ENCODE measurements at regions not wholly inside any gene's neighbourhood (a gene's known extent, or its start where the extent isn't known, plus 50 kb on each side); places are given as distances from the start of the nearest gene placed in this dataset.

- H3K27me3 ChIP-seq (ENCODE audit: insufficient read depth, low read length): peaks cover 80% of the 10 kb centered on the region
- no peak overlapping the region for H2AFZ ChIP-seq (ENCODE audit: low read depth, low read length, poor library complexity, severe bottlenecking)
- H3K4me1 ChIP-seq (ENCODE audit: control insufficient read depth in 1 of 2, insufficient read depth in 2 of 2, low read length in 2 of 2): no peaks in the 10 kb centered on the region
- ATAC-seq (no peak), DNase-seq (ENCODE audit: low read depth, low spot score) (no peak)
- H3K4me2 ChIP-seq (ENCODE audit: low read length): no peak overlapping the region
- no peak overlapping the region for H3K9ac ChIP-seq (ENCODE audit: low read length)
- POLR2A ChIA-PET: no interaction called here
- intact Hi-C loops (cut with micrococcal nuclease): no loop called here
- no peaks in the 10 kb centered on the region for H3K9me2 ChIP-seq (ENCODE audit: insufficient read depth)
- H3K79me2 ChIP-seq (ENCODE audit: insufficient read depth, low read length): no peaks in the 10 kb centered on the region
- BruUV-seq (replicated peaks): no TSS peak
- no peak overlapping the region for H3K27ac ChIP-seq (ENCODE audit: low read depth, low read length)
- H3K36me3 ChIP-seq (ENCODE audit: control insufficient read depth in 1 of 2, insufficient read depth in 2 of 2, low read length in 2 of 2): no peaks in the 10 kb centered on the region
- H4K20me1 ChIP-seq (ENCODE audit: insufficient read depth): no peaks in the 10 kb centered on the region
- no peaks in the 10 kb centered on the region for H3K9me3 ChIP-seq (ENCODE audit: control insufficient read depth in 1 of 2, insufficient read depth in 1 of 2, low read depth in 1 of 2, low read length in 2 of 2)
- RAD21 ChIA-PET (ENCODE audit: low non-redundant PET in 1 of 2, low total read pairs in 2 of 2, uncharacterized antibody in 2 of 2, unreplicated experiment in 2 of 2): no interaction called here
- TF ChIP-seq POLR2AphosphoS5 (IDR thresholded peaks at IDR 0.05; ENCODE audit: low read depth, low read length) (no peak), SP1 (IDR thresholded peaks at IDR 0.05; ENCODE audit: low read depth) (no peak), EZH2 (IDR thresholded peaks at IDR 0.05) (no peak), CEBPB (IDR thresholded peaks at IDR 0.05; ENCODE audit: low read depth) (no peak), SIN3A (IDR thresholded peaks at IDR 0.05; ENCODE audit: low read depth) (no peak), CBX3 (IDR thresholded peaks at IDR 0.05; ENCODE audit: low read depth) (no peak), EGR1 (IDR thresholded peaks at IDR 0.05; ENCODE audit: low read depth) (no peak)
- CTCF ChIA-PET: no interaction called here
- no peak overlapping the region for H3K4me3 ChIP-seq (replicated peaks in 1 of 2; ENCODE audit: low read depth in 1 of 2, low read length in 2 of 2)
Observed at GRCh38 chr21:32951041-32951440, 74.7 kb upstream of the OLIG2 start.

- intact Hi-C loops (cut with micrococcal nuclease): no loop called here
- no peak for TF ChIP-seq MAX (IDR thresholded peaks at IDR 0.05)
- Histone ChIP-seq H3K36me3 (ENCODE audit: control insufficient read depth in 1 of 2, insufficient read depth in 2 of 2, low read length in 2 of 2) (no peaks in the 10 kb centered on the region), H3K4me3 (replicated peaks in 1 of 2; ENCODE audit: low read depth in 1 of 2, low read length in 2 of 2) (no peak overlapping the region), H3K27me3 (ENCODE audit: insufficient read depth, low read length) (peaks cover 94% of the 10 kb centered on the region), H4K20me1 (ENCODE audit: insufficient read depth) (no peaks in the 10 kb centered on the region), H3K9me2 (ENCODE audit: insufficient read depth) (no peaks in the 10 kb centered on the region), H3K9ac (ENCODE audit: low read length) (no peak overlapping the region), H3K9me3 (ENCODE audit: control insufficient read depth in 1 of 2, insufficient read depth in 1 of 2, low read depth in 1 of 2, low read length in 2 of 2) (no peaks in the 10 kb centered on the region), H3K27ac (ENCODE audit: low read depth, low read length) (no peak overlapping the region), H3K4me1 (ENCODE audit: control insufficient read depth in 1 of 2, insufficient read depth in 2 of 2, low read length in 2 of 2) (peaks cover 0 to 8% of the 10 kb centered on the region in 2 experiments; a peak in 1 of 4 replicates), H3K4me2 (ENCODE audit: low read length) (no peak overlapping the region), H2AFZ (ENCODE audit: low read depth, low read length, poor library complexity, severe bottlenecking) (no peak overlapping the region), H3K79me2 (ENCODE audit: insufficient read depth, low read length) (no peaks in the 10 kb centered on the region)
- ChIA-PET CTCF (interaction anchor here (1.9 kb wide), 1 partner anchor 14 kb away, joined by 8 read pairs; no protein-coding TSS in a partner anchor), POLR2A (no interaction called here), RAD21 (ENCODE audit: low non-redundant PET in 1 of 2, low total read pairs in 2 of 2, uncharacterized antibody in 2 of 2, unreplicated experiment in 2 of 2) (no interaction called here)
- DNase-seq (ENCODE audit: low read depth, low spot score) (no peak), ATAC-seq (no peak)
- no TSS peak for BruUV-seq (replicated peaks)
Observed at GRCh38 chr21:32954353-32954752, 71.4 kb upstream of the OLIG2 start.

All from HCT116 (cell line).